MCF 10A (cell line): ENCODE measurements at regions not wholly inside any gene's neighbourhood (a gene's known extent, or its start where the extent isn't known, plus 50 kb on each side); places are given as distances from the start of the nearest gene placed in this dataset.

ENCODE experiments used
- BruUV-seq: library from RNA; stranded (reverse); fragments of 400-500 nt; replicated peaks from 2 replicates; lab custom pipeline; 2021; lab: Mats Ljungman, UMichigan
- CTCF ChIA-PET: fragments of 300-600 bp; sonication (Branson Sonifier 250); formaldehyde crosslinking; extraction: SDS; loops from one replicate; lab custom pipeline; 2021; ENCODE audit warnings: antibody characterized with exemption, inconsistent platforms; lab: Yijun Ruan, JAX
- POLR2A ChIA-PET: fragments of 300-600, 350-650 bp; sonication (Branson Sonifier 250); formaldehyde crosslinking; extraction: SDS; loops from one replicate; lab custom pipeline; 2020; ENCODE audit warnings: antibody characterized with exemption, inconsistent platforms; lab: Yijun Ruan, JAX
- DNase-seq: peaks from one replicate; pipeline ENCODE4 v3.0.0-alpha.2; 2018; ENCODE audit not compliant: unreplicated experiment
- H3K27ac Mint-ChIP-seq: one replicate; pipeline ENCODE4 v1.8.0; 2022; ENCODE audit warnings: mild to moderate bottlenecking, low read depth, mixed read lengths; ENCODE audit not compliant: unreplicated experiment
- H3K27me3 Mint-ChIP-seq: one replicate; pipeline ENCODE4 v1.8.0; 2022; ENCODE audit warnings: mixed read lengths; ENCODE audit not compliant: insufficient read depth, unreplicated experiment
- H3K36me3 Mint-ChIP-seq: one replicate; pipeline ENCODE4 v1.8.0; 2022; ENCODE audit warnings: mild to moderate bottlenecking, moderate library complexity, mixed read lengths; ENCODE audit not compliant: insufficient read depth, unreplicated experiment
- H3K4me1 Mint-ChIP-seq: one replicate; pipeline ENCODE4 v1.8.0; 2022; ENCODE audit warnings: mixed read lengths; ENCODE audit not compliant: insufficient read depth, unreplicated experiment
- H3K4me3 Mint-ChIP-seq: one replicate; pipeline ENCODE4 v1.8.0; 2022; ENCODE audit warnings: mild to moderate bottlenecking, moderate library complexity, mixed read lengths; ENCODE audit not compliant: unreplicated experiment
- H3K9me3 Mint-ChIP-seq: one replicate; pipeline ENCODE4 v1.8.0; 2022; ENCODE audit warnings: mixed read lengths; ENCODE audit not compliant: unreplicated experiment
- intact Hi-C: fragments of 100-400 bp; cut with micrococcal nuclease; formaldehyde crosslinking; loops from 2 replicates; pipeline ENCODE4 v1.14.1; 2022
- TF ChIP-seq, protein P1 (sequence below): fragments of 200-600 bp; IDR thresholded peaks from one replicate; pipeline ENCODE4 v1.8.0; 2022; ENCODE audit warnings: antibody characterized with exemption, mild to moderate bottlenecking; ENCODE audit not compliant: unreplicated experiment

- intact Hi-C loops: no loop called here
- BruUV-seq: no TSS peak
- Mint-ChIP-seq H3K36me3 (no peaks in the 10 kb centered on the region), H3K4me3 (no peak overlapping the region), H3K9me3 (no peaks in the 10 kb centered on the region), H3K27ac (no peak overlapping the region), H3K27me3 (peaks cover 54% of the 10 kb centered on the region), H3K4me1 (no peaks in the 10 kb centered on the region)
- CTCF ChIA-PET: no interaction called here
- DNase-seq: no peak
- POLR2A ChIA-PET: no interaction called here
- TF ChIP-seq, protein P1, sequence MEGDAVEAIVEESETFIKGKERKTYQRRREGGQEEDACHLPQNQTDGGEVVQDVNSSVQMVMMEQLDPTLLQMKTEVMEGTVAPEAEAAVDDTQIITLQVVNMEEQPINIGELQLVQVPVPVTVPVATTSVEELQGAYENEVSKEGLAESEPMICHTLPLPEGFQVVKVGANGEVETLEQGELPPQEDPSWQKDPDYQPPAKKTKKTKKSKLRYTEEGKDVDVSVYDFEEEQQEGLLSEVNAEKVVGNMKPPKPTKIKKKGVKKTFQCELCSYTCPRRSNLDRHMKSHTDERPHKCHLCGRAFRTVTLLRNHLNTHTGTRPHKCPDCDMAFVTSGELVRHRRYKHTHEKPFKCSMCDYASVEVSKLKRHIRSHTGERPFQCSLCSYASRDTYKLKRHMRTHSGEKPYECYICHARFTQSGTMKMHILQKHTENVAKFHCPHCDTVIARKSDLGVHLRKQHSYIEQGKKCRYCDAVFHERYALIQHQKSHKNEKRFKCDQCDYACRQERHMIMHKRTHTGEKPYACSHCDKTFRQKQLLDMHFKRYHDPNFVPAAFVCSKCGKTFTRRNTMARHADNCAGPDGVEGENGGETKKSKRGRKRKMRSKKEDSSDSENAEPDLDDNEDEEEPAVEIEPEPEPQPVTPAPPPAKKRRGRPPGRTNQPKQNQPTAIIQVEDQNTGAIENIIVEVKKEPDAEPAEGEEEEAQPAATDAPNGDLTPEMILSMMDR: no peak
These were observed 433.0 kb downstream of the PTPRU start for GRCh38 chr1:29669158-29669871.

GRCh38 chr1:29668551-29669157 is 432.3 kb downstream of the PTPRU start:
- Mint-ChIP-seq H3K4me3 (no peak overlapping the region), H3K27me3 (peaks cover 54% of the 10 kb centered on the region), H3K27ac (no peak overlapping the region), H3K36me3 (no peaks in the 10 kb centered on the region), H3K4me1 (no peaks in the 10 kb centered on the region), H3K9me3 (no peaks in the 10 kb centered on the region)
- POLR2A ChIA-PET: no interaction called here
- DNase-seq: no peak
- TF ChIP-seq, protein P1: no peak
- no TSS peak for BruUV-seq
- intact Hi-C loops: no loop called here
- CTCF ChIA-PET: interaction anchor here (0.6 kb wide), 1 partner anchor 30 kb away, joined by 5 read pairs; no protein-coding TSS in a partner anchor

GRCh38 chr1:29667951-29668350 is 431.6 kb downstream of the PTPRU start:
- intact Hi-C loops: no loop called here
- DNase-seq: no peak
- no peak overlapping the region for H3K27ac Mint-ChIP-seq
- no peaks in the 10 kb centered on the region for H3K9me3 Mint-ChIP-seq
- no peaks in the 10 kb centered on the region for H3K4me1 Mint-ChIP-seq
- no TSS peak for BruUV-seq
- TF ChIP-seq, protein P1: no peak
- ChIA-PET CTCF (interaction anchor here (0.6 kb wide), 1 partner anchor 30 kb away, joined by 5 read pairs; no protein-coding TSS in a partner anchor), POLR2A (no interaction called here)
- H3K4me3 Mint-ChIP-seq: no peak overlapping the region
- H3K27me3 Mint-ChIP-seq: peaks cover 54% of the 10 kb centered on the region
- no peaks in the 10 kb centered on the region for H3K36me3 Mint-ChIP-seq

- DNase-seq: no peak
These were observed 428.4 kb downstream of the PTPRU start for GRCh38 chr1:29664711-29665110.

More at GRCh38 chr1:29664711-29665110, 428.4 kb downstream of the PTPRU start:
- peaks cover 76% of the 10 kb centered on the region for H3K27me3 Mint-ChIP-seq
- intact Hi-C loops: no loop called here
- H3K36me3 Mint-ChIP-seq: no peaks in the 10 kb centered on the region
- H3K9me3 Mint-ChIP-seq: peaks cover 22% of the 10 kb centered on the region
- H3K4me1 Mint-ChIP-seq: no peaks in the 10 kb centered on the region
- ChIA-PET CTCF (no interaction called here), POLR2A (no interaction called here)
- no TSS peak for BruUV-seq
- TF ChIP-seq, protein P1: no peak
- no peak overlapping the region for H3K4me3 Mint-ChIP-seq
- no peak overlapping the region for H3K27ac Mint-ChIP-seq
